GM23338 (cell line): ENCODE measurements at regions not wholly inside any gene's neighbourhood (a gene's known extent, or its start where the extent isn't known, plus 50 kb on each side); places are given as distances from the start of the nearest gene placed in this dataset.

Experiments
- ATAC-seq: fragments of 200-7000 bp; cut with Tn5 transposase; 3 replicates; pipeline ENCODE4 v1.9.1; 2020
- DNase-seq: peaks from one replicate; pipeline ENCODE4 v3.0.0-alpha.2; 2015; ENCODE audit warnings: low spot score
- H2AFZ ChIP-seq: fragments of 200-600 bp; sonication (generic); 2 replicates; pipeline ENCODE4 v1.8.0; 2016; ENCODE audit warnings: antibody characterized with exemption, mild to moderate bottlenecking, moderate library complexity
- H3F3A ChIP-seq: fragments of 200-600 bp; sonication (generic); replicated peaks from 2 replicates; pipeline ENCODE4 v1.8.0; 2017; ENCODE audit warnings: antibody characterized with exemption, mixed run types, low read depth
- H3K27ac ChIP-seq: fragments of 200-600 bp; sonication (generic); 2 replicates; pipeline ENCODE4 v1.6.1; 2016; ENCODE audit warnings: low read depth
- H3K27me3 ChIP-seq: fragments of 200-600 bp; sonication (generic); 2 replicates; pipeline ENCODE4 v1.8.0; 2016; ENCODE audit warnings: mild to moderate bottlenecking, mixed run types, moderate library complexity; ENCODE audit not compliant: insufficient read depth
- H3K36me3 ChIP-seq: fragments of 200-600 bp; sonication (generic); 2 replicates; pipeline ENCODE4 v1.8.0; 2016; ENCODE audit warnings: mild to moderate bottlenecking; ENCODE audit not compliant: insufficient read depth
- H3K4me1 ChIP-seq: fragments of 200-600 bp; sonication (generic); 2 replicates; pipeline ENCODE4 v1.8.0; 2016; ENCODE audit warnings: mild to moderate bottlenecking, moderate library complexity; ENCODE audit not compliant: insufficient read depth
- H3K4me2 ChIP-seq: fragments of 200-600 bp; sonication (generic); 2 replicates; pipeline ENCODE4 v1.7.1; 2017; ENCODE audit warnings: mixed run types
- H3K4me3 ChIP-seq: fragments of 200-600 bp; sonication (generic); 2 replicates; pipeline ENCODE4 v1.6.1; 2016; ENCODE audit warnings: mixed run types
- H3K79me2 ChIP-seq: fragments of 200-600 bp; sonication (generic); replicated peaks from 2 replicates; pipeline ENCODE4 v1.8.0; 2017; ENCODE audit warnings: mild to moderate bottlenecking; ENCODE audit not compliant: insufficient read depth
- H3K9me2 ChIP-seq: fragments of 200-600 bp; sonication (generic); 2 replicates; pipeline ENCODE4 v1.8.0; 2017; ENCODE audit not compliant: insufficient read depth
- H4K20me1 ChIP-seq: fragments of 200-600 bp; sonication (generic); replicated peaks from 2 replicates; pipeline ENCODE4 v1.8.0; 2017; ENCODE audit warnings: mild to moderate bottlenecking; ENCODE audit not compliant: insufficient read depth
- H3K27ac Mint-ChIP-seq: 2 replicates; pipeline ENCODE4 v1.8.0; 2020; ENCODE audit warnings: inconsistent platforms, mild to moderate bottlenecking, moderate library complexity, mixed read lengths
- H3K27me3 Mint-ChIP-seq: 3 replicates; pipeline ENCODE4 v1.8.0; 2022; ENCODE audit warnings: low read depth, mild to moderate bottlenecking, moderate library complexity, mixed read lengths, inconsistent platforms; ENCODE audit not compliant: insufficient read depth, poor library complexity
- H3K36me3 Mint-ChIP-seq: 3 replicates; pipeline ENCODE4 v1.8.0; 2021; ENCODE audit warnings: low read depth, mild to moderate bottlenecking, inconsistent platforms, moderate library complexity, mixed read lengths
- H3K4me1 Mint-ChIP-seq: 3 replicates; pipeline ENCODE4 v1.8.0; 2020; ENCODE audit warnings: mild to moderate bottlenecking, inconsistent platforms, mixed read lengths
- H3K4me3 Mint-ChIP-seq: 3 replicates; pipeline ENCODE4 v1.8.0; 2021; ENCODE audit warnings: moderate library complexity, mild to moderate bottlenecking, inconsistent platforms, mixed read lengths
- H3K9me3 Mint-ChIP-seq: 3 replicates; pipeline ENCODE4 v1.8.0; 2020; ENCODE audit warnings: moderate library complexity, mild to moderate bottlenecking, inconsistent platforms, mixed read lengths
- CREB1 ChIP-seq: fragments of 250-450 bp; sonication (Bioruptor Pico); IDR thresholded peaks from 2 replicates; pipeline ENCODE4 v1.5.0; 2020; ENCODE audit warnings: low read depth, mild to moderate bottlenecking, moderate library complexity
- CTCF ChIP-seq, 2 experiments: fragments of 200-600 bp in 1 of 2; sonication (generic) in 1 of 2; conservative IDR thresholded peaks; 2 replicates each; pipeline versions ENCODE4 v1.5.1 to v1.6.1; 2016 to 2017; ENCODE audit warnings: antibody characterized with exemption in 2 of 2, low read depth in 2 of 2, mild to moderate bottlenecking in 2 of 2, moderate library complexity in 1 of 2
- JUNB ChIP-seq: IDR thresholded peaks from one replicate; pipeline ENCODE4 v1.6.1; 2016; ENCODE audit warnings: antibody characterized with exemption; ENCODE audit not compliant: unreplicated experiment
- POLR2AphosphoS5 ChIP-seq: IDR thresholded peaks from 2 replicates; pipeline ENCODE4 v1.6.1; 2016; ENCODE audit warnings: antibody characterized with exemption, low read depth
- STAT1 ChIP-seq: IDR thresholded peaks from one replicate; pipeline ENCODE4 v1.6.1; 2016; ENCODE audit warnings: antibody characterized with exemption; ENCODE audit not compliant: unreplicated experiment
- ZNF462 ChIP-seq: fragments of 250-450 bp; sonication (Bioruptor Pico); IDR thresholded peaks from 2 replicates; pipeline ENCODE4 v1.5.0; 2020; ENCODE audit warnings: mild to moderate bottlenecking, moderate library complexity
- TF ChIP-seq, protein P1 (sequence below): IDR thresholded peaks from 2 replicates; pipeline ENCODE4 v1.6.1; 2016; ENCODE audit warnings: antibody characterized with exemption

DNA sequence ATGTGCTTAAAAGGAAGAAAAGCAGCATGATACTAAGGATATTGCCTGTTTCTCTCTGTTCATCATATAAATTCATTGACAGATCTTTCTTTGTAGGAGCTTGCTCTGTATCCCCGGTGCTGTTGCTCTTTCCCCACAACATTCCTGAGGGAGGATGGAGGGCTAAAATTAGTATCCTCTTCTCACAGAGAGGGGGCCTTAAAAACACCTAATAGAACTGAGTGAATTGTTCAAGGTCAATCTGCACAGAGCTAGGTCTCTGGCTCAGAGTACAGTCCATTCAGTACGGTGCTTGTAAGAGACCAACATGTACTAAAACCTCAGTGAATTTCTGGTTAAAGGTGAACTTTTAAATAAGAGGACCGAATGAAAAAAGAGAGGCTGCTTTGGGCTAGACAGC is 88.7 kb downstream of the PALM2AKAP2 start (continued):
- TF ChIP-seq ZNF462 (CRISPR knock-in tag), result no peak

- no peaks in the 10 kb centered on the region for H3F3A ChIP-seq
- no peak for ATAC-seq
- H3K36me3 Mint-ChIP-seq, result no peaks in the 10 kb centered on the region
- H3K36me3 ChIP-seq, result no peaks in the 10 kb centered on the region
- no peaks in the 10 kb centered on the region for H3K79me2 ChIP-seq
- H3K4me2 ChIP-seq, result no peak overlapping the region
- H3K4me3 Mint-ChIP-seq, result no peak overlapping the region
- H2AFZ ChIP-seq, result no peak overlapping the region
- no peak overlapping the region for H3K4me3 ChIP-seq
- no peak overlapping the region for H3K27ac ChIP-seq
- H3K4me1 ChIP-seq, result peaks cover 9% of the 10 kb centered on the region; the same call in 1 of the 2 replicates
- H3K27me3 Mint-ChIP-seq, result peaks cover 1% of the 10 kb centered on the region
- no peak overlapping the region for H3K27ac Mint-ChIP-seq
- no peaks in the 10 kb centered on the region for H3K9me3 Mint-ChIP-seq
- no peaks in the 10 kb centered on the region for H3K27me3 ChIP-seq
- H3K9me2 ChIP-seq, result peaks cover 13% of the 10 kb centered on the region; the same call in 1 of the 2 replicates
- H4K20me1 ChIP-seq, result no peaks in the 10 kb centered on the region
- DNase-seq, result no peak
- peaks cover 17% of the 10 kb centered on the region for H3K4me1 Mint-ChIP-seq
- TF ChIP-seq CTCF (conservative IDR thresholded peaks at IDR 0.05; ENCODE audit: low read depth in 2 of 2) (no peak), JUNB (no peak), POLR2AphosphoS5 (no peak), STAT1 (no peak), ZNF462 (CRISPR knock-in tag) (no peak), CREB1 (CRISPR knock-in tag) (no peak)
- TF ChIP-seq, protein P1, sequence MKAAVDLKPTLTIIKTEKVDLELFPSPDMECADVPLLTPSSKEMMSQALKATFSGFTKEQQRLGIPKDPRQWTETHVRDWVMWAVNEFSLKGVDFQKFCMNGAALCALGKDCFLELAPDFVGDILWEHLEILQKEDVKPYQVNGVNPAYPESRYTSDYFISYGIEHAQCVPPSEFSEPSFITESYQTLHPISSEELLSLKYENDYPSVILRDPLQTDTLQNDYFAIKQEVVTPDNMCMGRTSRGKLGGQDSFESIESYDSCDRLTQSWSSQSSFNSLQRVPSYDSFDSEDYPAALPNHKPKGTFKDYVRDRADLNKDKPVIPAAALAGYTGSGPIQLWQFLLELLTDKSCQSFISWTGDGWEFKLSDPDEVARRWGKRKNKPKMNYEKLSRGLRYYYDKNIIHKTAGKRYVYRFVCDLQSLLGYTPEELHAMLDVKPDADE, result no peak
Measured at GRCh38 chr9:109870365-109870764, 90.4 kb downstream of the PALM2AKAP2 start.
